Hepatocyte (in vitro differentiated cells): ENCODE measurements at regions not wholly inside any gene's neighbourhood (a gene's known extent, or its start where the extent isn't known, plus 50 kb on each side); places are given as distances from the start of the nearest gene placed in this dataset.

Source experiments
- DNase-seq: peaks from one replicate; pipeline ENCODE4 v3.0.0-alpha.2; 2016; ENCODE audit warnings: low spot score
- H2AFZ ChIP-seq: fragments of 200-600 bp; sonication (generic); 2 replicates; pipeline ENCODE4 v1.6.0; 2016; ENCODE audit warnings: antibody characterized with exemption, mild to moderate bottlenecking
- H3K27ac ChIP-seq: fragments of 200-600 bp; sonication (generic); 2 replicates; pipeline ENCODE4 v1.5.1; 2016; ENCODE audit warnings: mild to moderate bottlenecking
- H3K27me3 ChIP-seq: fragments of 200-600 bp; sonication (generic); 2 replicates; pipeline ENCODE4 v1.6.1; 2016
- H3K36me3 ChIP-seq: fragments of 200-600 bp; sonication (generic); replicated peaks from 2 replicates; pipeline ENCODE4 v1.5.1; 2016; ENCODE audit warnings: low read depth; ENCODE audit not compliant: insufficient read depth
- H3K4me1 ChIP-seq: fragments of 200-600 bp; sonication (generic); 2 replicates; pipeline ENCODE4 v1.5.1; 2016; ENCODE audit warnings: mild to moderate bottlenecking, moderate library complexity; ENCODE audit not compliant: insufficient read depth
- H3K4me2 ChIP-seq: fragments of 200-600 bp; sonication (generic); 2 replicates; pipeline ENCODE4 v1.6.0; 2016
- H3K4me3 ChIP-seq: fragments of 200-600 bp; sonication (generic); 2 replicates; pipeline ENCODE4 v1.5.1; 2016; ENCODE audit warnings: mild to moderate bottlenecking
- H3K79me2 ChIP-seq: fragments of 200-600 bp; sonication (generic); 2 replicates; pipeline ENCODE4 v1.6.0; 2017; ENCODE audit warnings: mild to moderate bottlenecking
- H3K9me2 ChIP-seq: fragments of 200-600 bp; sonication (generic); replicated peaks from 2 replicates; pipeline ENCODE4 v1.6.0; 2017; ENCODE audit warnings: mild to moderate bottlenecking; ENCODE audit not compliant: insufficient read depth
- H3K9me3 ChIP-seq: fragments of 200-600 bp; sonication (generic); 2 replicates; pipeline ENCODE4 v1.5.1; 2016; ENCODE audit warnings: low read depth, mild to moderate bottlenecking
- H4K20me1 ChIP-seq: fragments of 200-600 bp; sonication (generic); 2 replicates; pipeline ENCODE4 v1.6.0; 2016; ENCODE audit warnings: mild to moderate bottlenecking; ENCODE audit not compliant: insufficient read depth, poor library complexity, severe bottlenecking
- EZH2 ChIP-seq: fragments of 200-600 bp; sonication (generic); IDR thresholded peaks from 2 replicates; pipeline ENCODE4 v1.6.1; 2016; ENCODE audit warnings: antibody characterized with exemption, mild to moderate bottlenecking, borderline replicate concordance
- EZH2phosphoT487 ChIP-seq: fragments of 200-600 bp; sonication (generic); IDR thresholded peaks from one replicate; pipeline ENCODE4 v1.6.1; 2018; ENCODE audit warnings: antibody characterized with exemption, mild to moderate bottlenecking, low read depth, moderate library complexity; ENCODE audit not compliant: unreplicated experiment, severe bottlenecking
- WGBS: methylation state at CpG from one replicate; pipeline ENCODE4 v1.1.6; 2016; ENCODE audit warnings: low lambda C conversion rate; ENCODE audit errors: missing lambda C conversion rate; 5-methylcytosine and 5-hydroxymethylcytosine counted together
- TF ChIP-seq, protein P1 (sequence below): fragments of 200-600 bp; sonication (generic); IDR thresholded peaks from 2 replicates; pipeline ENCODE4 v1.5.1; 2016; ENCODE audit warnings: antibody characterized with exemption, mild to moderate bottlenecking; ENCODE audit not compliant: poor library complexity

DNA sequence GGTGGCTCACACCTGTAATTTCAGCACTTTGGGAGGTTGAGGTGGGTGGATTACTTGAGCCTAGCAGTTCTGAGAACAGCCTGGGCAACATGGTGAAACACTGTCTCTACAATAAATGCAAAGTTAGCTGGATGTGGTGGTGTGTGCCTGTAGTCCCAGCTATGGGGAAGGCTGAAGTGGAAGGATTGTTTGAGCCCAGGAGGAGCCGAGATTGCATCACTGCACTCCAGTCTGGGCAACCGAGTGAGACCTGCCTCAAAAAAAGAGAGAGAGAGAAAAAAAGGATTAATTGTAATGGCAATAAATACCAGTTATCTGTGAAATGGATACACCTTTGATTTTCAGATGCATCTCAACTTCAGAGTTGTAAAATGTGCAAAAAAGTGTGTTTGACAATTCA is 58.8 kb downstream of the SPRY1 start:
- no peak for DNase-seq
- H2AFZ ChIP-seq, result no peak overlapping the region
- 44% methylated on average over 2 of the region's 2 CpGs for WGBS
- TF ChIP-seq EZH2, result no peak
- H4K20me1 ChIP-seq, result no peaks in the 10 kb centered on the region
- H3K36me3 ChIP-seq, result no peaks in the 10 kb centered on the region
- no peaks in the 10 kb centered on the region for H3K27me3 ChIP-seq
- H3K9me2 ChIP-seq, result no peaks in the 10 kb centered on the region
- H3K9me3 ChIP-seq, result no peaks in the 10 kb centered on the region
- no peaks in the 10 kb centered on the region for H3K4me1 ChIP-seq
- H3K4me2 ChIP-seq, result no peak overlapping the region
- H3K27ac ChIP-seq, result no peak overlapping the region
- H3K4me3 ChIP-seq, result no peak overlapping the region
- H3K79me2 ChIP-seq, result no peaks in the 10 kb centered on the region

DNA sequence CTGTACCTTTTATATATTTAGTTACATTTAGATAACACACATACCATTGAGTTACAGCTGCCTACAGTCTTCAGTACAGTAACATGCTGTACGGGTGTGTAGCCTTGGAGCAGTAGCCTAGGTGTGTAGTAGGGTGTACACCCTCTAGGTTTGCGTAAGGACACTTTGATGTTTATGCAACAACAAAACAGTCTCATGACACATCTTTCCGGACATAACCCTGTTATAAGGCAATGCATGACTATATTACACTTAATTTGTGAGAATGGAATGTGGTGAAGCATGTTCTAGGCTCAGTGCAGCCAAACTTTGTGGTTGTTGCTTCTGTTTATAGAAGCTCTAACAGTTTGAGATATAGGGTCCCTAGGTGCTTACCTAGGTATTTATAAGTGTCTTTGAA is 65.4 kb downstream of the SPRY1 start:
- Histone ChIP-seq H3K4me3 (no peak overlapping the region), H3K27ac (no peak overlapping the region), H4K20me1 (no peaks in the 10 kb centered on the region), H3K79me2 (no peaks in the 10 kb centered on the region), H3K4me1 (no peaks in the 10 kb centered on the region), H3K4me2 (no peak overlapping the region), H3K9me2 (no peaks in the 10 kb centered on the region), H3K9me3 (no peaks in the 10 kb centered on the region), H3K27me3 (no peaks in the 10 kb centered on the region), H3K36me3 (no peaks in the 10 kb centered on the region), H2AFZ (no peak overlapping the region)
- no peak for DNase-seq
- no peak for TF ChIP-seq EZH2phosphoT487
- TF ChIP-seq, protein P1, sequence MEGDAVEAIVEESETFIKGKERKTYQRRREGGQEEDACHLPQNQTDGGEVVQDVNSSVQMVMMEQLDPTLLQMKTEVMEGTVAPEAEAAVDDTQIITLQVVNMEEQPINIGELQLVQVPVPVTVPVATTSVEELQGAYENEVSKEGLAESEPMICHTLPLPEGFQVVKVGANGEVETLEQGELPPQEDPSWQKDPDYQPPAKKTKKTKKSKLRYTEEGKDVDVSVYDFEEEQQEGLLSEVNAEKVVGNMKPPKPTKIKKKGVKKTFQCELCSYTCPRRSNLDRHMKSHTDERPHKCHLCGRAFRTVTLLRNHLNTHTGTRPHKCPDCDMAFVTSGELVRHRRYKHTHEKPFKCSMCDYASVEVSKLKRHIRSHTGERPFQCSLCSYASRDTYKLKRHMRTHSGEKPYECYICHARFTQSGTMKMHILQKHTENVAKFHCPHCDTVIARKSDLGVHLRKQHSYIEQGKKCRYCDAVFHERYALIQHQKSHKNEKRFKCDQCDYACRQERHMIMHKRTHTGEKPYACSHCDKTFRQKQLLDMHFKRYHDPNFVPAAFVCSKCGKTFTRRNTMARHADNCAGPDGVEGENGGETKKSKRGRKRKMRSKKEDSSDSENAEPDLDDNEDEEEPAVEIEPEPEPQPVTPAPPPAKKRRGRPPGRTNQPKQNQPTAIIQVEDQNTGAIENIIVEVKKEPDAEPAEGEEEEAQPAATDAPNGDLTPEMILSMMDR, result no peak
- 87% methylated on average over 3 of the region's 3 CpGs for WGBS

DNA sequence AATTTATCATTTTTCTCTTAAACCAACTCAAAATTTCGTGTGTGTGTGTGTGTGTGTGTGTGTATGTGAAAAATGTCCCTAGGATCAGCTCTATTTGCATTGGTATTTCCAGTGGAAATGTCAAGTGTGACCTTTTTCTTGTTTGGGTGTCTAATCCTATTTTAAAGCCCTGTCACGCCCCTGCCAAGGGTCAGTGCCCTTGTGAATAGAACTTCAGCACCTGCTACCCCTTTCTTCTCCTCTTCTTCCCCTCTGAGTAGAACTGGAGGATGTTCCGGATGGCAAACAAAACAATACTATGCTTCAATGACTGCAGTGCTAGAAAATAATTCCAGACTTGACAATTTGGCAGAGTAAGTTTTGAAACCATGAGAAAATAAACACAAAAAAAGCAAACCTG is 67.3 kb downstream of the SPRY1 start:
- TF ChIP-seq EZH2 (no peak), EZH2phosphoT487 (no peak)
- TF ChIP-seq, protein P1, result no peak
- Histone ChIP-seq H2AFZ (no peak overlapping the region), H3K9me3 (no peaks in the 10 kb centered on the region), H3K36me3 (no peaks in the 10 kb centered on the region), H3K4me1 (no peaks in the 10 kb centered on the region), H3K4me2 (no peak overlapping the region), H3K79me2 (no peaks in the 10 kb centered on the region), H3K4me3 (no peak overlapping the region), H4K20me1 (no peaks in the 10 kb centered on the region), H3K27ac (no peak overlapping the region), H3K27me3 (no peaks in the 10 kb centered on the region), H3K9me2 (no peaks in the 10 kb centered on the region)
- no peak for DNase-seq
- 55% methylated on average over 3 of the region's 3 CpGs for WGBS

DNA sequence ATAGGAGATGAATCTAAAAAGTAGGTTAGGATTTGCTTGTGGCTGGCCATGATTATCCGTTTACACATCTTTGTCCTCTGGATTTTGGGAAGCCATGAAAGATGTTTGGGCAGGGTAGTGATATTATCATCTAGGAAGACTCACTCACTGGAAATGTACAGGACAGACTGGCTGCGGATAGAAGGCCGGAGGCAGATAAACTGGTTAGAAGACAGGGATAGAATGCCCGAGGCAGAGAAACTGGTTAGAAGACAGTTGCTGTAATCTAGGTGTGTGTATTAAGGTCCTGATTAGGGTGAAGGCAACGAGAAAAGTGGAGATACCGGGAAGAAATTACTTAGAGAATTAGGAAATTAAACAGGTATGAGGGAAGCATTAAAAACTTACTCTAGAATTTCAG is 68.8 kb downstream of the SPRY1 start:
- Histone ChIP-seq H4K20me1 (no peaks in the 10 kb centered on the region), H3K79me2 (no peaks in the 10 kb centered on the region), H3K4me3 (no peak overlapping the region), H2AFZ (no peak overlapping the region), H3K36me3 (no peaks in the 10 kb centered on the region), H3K9me2 (no peaks in the 10 kb centered on the region), H3K27ac (no peak overlapping the region), H3K9me3 (no peaks in the 10 kb centered on the region), H3K4me2 (no peak overlapping the region), H3K4me1 (no peaks in the 10 kb centered on the region), H3K27me3 (no peaks in the 10 kb centered on the region)
- no peak for DNase-seq
- WGBS, result 85% methylated on average over 5 of the region's 6 CpGs
- TF ChIP-seq EZH2, result no peak
- TF ChIP-seq EZH2phosphoT487, result no peak
- TF ChIP-seq, protein P1, result no peak
